ENCODE measurements at regions not wholly inside any gene's neighbourhood (a gene's known extent, or its start where the extent isn't known, plus 50 kb on each side); places are given as distances from the start of the nearest gene placed in this dataset.

- TF ChIP-seq CTCF (IDR thresholded peaks at IDR 0.05 in 4 of 5, conservative IDR thresholded peaks at IDR 0.05 in 1 of 5) (no peak), POLR2A (IDR thresholded peaks at IDR 0.05) (no peak)
These were observed 87.3 kb downstream of the YIPF5 start for GRCh38 chr5:144083185-144083584.
